Smooth muscle cell of the brain vasculature (primary cell): ENCODE measurements at regions not wholly inside any gene's neighbourhood (a gene's known extent, or its start where the extent isn't known, plus 50 kb on each side); places are given as distances from the start of the nearest gene placed in this dataset.

Experiments used
- DNase-seq: peaks from one replicate; pipeline ENCODE4 v3.0.0-alpha.2; 2012; ENCODE audit warnings: low read depth, low spot score

- no peak for DNase-seq
These were observed 344.9 kb downstream of the EFNA5 start for GRCh38 chr5:107325866-107326265.

- DNase-seq = no peak
These were observed 345.9 kb downstream of the EFNA5 start for GRCh38 chr5:107324809-107325208.

GRCh38 chr5:107324071-107324470, 346.7 kb downstream of the EFNA5 start:
- no peak for DNase-seq

GRCh38 chr5:107323536-107323935, 347.2 kb downstream of the EFNA5 start:
- no peak for DNase-seq

- DNase-seq = peak; percentile 33
These were observed 347.8 kb downstream of the EFNA5 start for GRCh38 chr5:107322936-107323335.

GRCh38 chr5:107321906-107322305, 348.8 kb downstream of the EFNA5 start:
- DNase-seq = no peak

GRCh38 chr5:107320846-107321245, 349.9 kb downstream of the EFNA5 start:
- no peak for DNase-seq

GRCh38 chr5:107320376-107320775, 350.4 kb downstream of the EFNA5 start:
- no peak for DNase-seq

GRCh38 chr5:107319901-107320300, 350.8 kb downstream of the EFNA5 start:
- DNase-seq = no peak

GRCh38 chr5:107314330-107314729, 356.4 kb downstream of the EFNA5 start:
- DNase-seq = no peak

GRCh38 chr5:107313921-107314320, 356.8 kb downstream of the EFNA5 start:
- no peak for DNase-seq

GRCh38 chr5:107313098-107313497, 357.6 kb downstream of the EFNA5 start:
- no peak for DNase-seq

- no peak for DNase-seq
These were observed 360.6 kb downstream of the EFNA5 start for GRCh38 chr5:107310181-107310580.

- DNase-seq = no peak
These were observed 364.1 kb downstream of the EFNA5 start for GRCh38 chr5:107306594-107306993.

- no peak for DNase-seq
These were observed 364.7 kb downstream of the EFNA5 start for GRCh38 chr5:107306002-107306401.

- DNase-seq = no peak
These were observed 366.1 kb downstream of the EFNA5 start for GRCh38 chr5:107304684-107305083.

GRCh38 chr5:107303171-107303968, 367.4 kb downstream of the EFNA5 start:
- DNase-seq = no peak

GRCh38 chr5:107302441-107302840, 368.3 kb downstream of the EFNA5 start:
- DNase-seq = no peak

GRCh38 chr5:107301999-107302398, 368.7 kb downstream of the EFNA5 start:
- DNase-seq = no peak

GRCh38 chr5:107300721-107301327, 369.9 kb downstream of the EFNA5 start:
- no peak for DNase-seq

- no peak for DNase-seq
These were observed 374.2 kb downstream of the EFNA5 start for GRCh38 chr5:107296572-107296971.

- no peak for DNase-seq
These were observed 374.8 kb downstream of the EFNA5 start for GRCh38 chr5:107295914-107296313.

GRCh38 chr5:107294669-107295068, 376.1 kb downstream of the EFNA5 start:
- no peak for DNase-seq
